Neural progenitor cell (in vitro differentiated cells): ENCODE measurements at regions not wholly inside any gene's neighbourhood (a gene's known extent, or its start where the extent isn't known, plus 50 kb on each side); places are given as distances from the start of the nearest gene placed in this dataset.
"Not testable (repeated sequence)": the region's sequence is repeated elsewhere in the genome, so short reads cannot be mapped to it uniquely, and the experiment has no call there.

Source experiments
- CTCF ChIP-seq: fragments of 200-600 bp; sonication (generic); IDR thresholded peaks from 2 replicates; pipeline ENCODE4 v1.5.1; 2017; ENCODE audit warnings: antibody characterized with exemption, mild to moderate bottlenecking
- EZH2 ChIP-seq: fragments of 200-600 bp; sonication (generic); IDR thresholded peaks from 2 replicates; pipeline ENCODE4 v1.6.1; 2017; ENCODE audit warnings: antibody characterized with exemption, mild to moderate bottlenecking, moderate library complexity

GRCh38 chr14:19198341-19198740, 231.1 kb downstream of the POTEM start:
- TF ChIP-seq CTCF, EZH2: not testable (repeated sequence)
